Astrocyte (in vitro differentiated cells and primary cell): ENCODE measurements at regions not wholly inside any gene's neighbourhood (a gene's known extent, or its start where the extent isn't known, plus 50 kb on each side); places are given as distances from the start of the nearest gene placed in this dataset.
A peak's percentile ranks its signal among the peaks of the same experiment; 100 is the strongest.

Experiments used
- DNase-seq: peaks from one replicate; pipeline ENCODE4 v3.0.0-alpha.2; 2010; ENCODE audit warnings: low read depth
- FAIRE-seq: peaks from 2 replicates; lab custom pipeline; 2011; peaks lifted over from hg19 to GRCh38; lab: Jason Lieb, UNC
- H2AFZ ChIP-seq: 2 replicates; pipeline ENCODE4 v1.6.0; 2012; ENCODE audit warnings: low read depth, low read length, inconsistent platforms
- H3K27ac ChIP-seq: 2 replicates; pipeline ENCODE4 v1.5.1; 2011; ENCODE audit warnings: low read depth, low read length, inconsistent platforms
- H3K27me3 ChIP-seq: 2 replicates; pipeline ENCODE4 v1.6.0; 2011; ENCODE audit warnings: low read length, inconsistent platforms; ENCODE audit not compliant: insufficient read depth
- H3K36me3 ChIP-seq: 2 replicates; pipeline ENCODE4 v1.5.1; 2011; ENCODE audit warnings: low read length, inconsistent platforms; ENCODE audit not compliant: insufficient read depth
- H3K4me1 ChIP-seq: 2 replicates; pipeline ENCODE4 v1.5.1; 2011; ENCODE audit warnings: low read length, inconsistent platforms; ENCODE audit not compliant: insufficient read depth
- H3K4me2 ChIP-seq: 2 replicates; pipeline ENCODE4 v1.6.0; 2012; ENCODE audit warnings: low read length, inconsistent platforms
- H3K4me3 ChIP-seq: 2 replicates; pipeline ENCODE4 v1.5.1; 2011; ENCODE audit warnings: low read depth, mild to moderate bottlenecking, low read length, inconsistent platforms; ENCODE audit not compliant: insufficient read depth
- H3K79me2 ChIP-seq: 2 replicates; pipeline ENCODE4 v1.6.0; 2012; ENCODE audit warnings: mild to moderate bottlenecking, low read length, inconsistent platforms; ENCODE audit not compliant: insufficient read depth
- H3K9ac ChIP-seq: 2 replicates; pipeline ENCODE4 v1.6.0; 2012; ENCODE audit warnings: mild to moderate bottlenecking, low read length, inconsistent platforms
- H3K9me3 ChIP-seq: 2 replicates; pipeline ENCODE4 v1.5.1; 2012; ENCODE audit warnings: low read depth, mild to moderate bottlenecking, low read length, inconsistent platforms; ENCODE audit not compliant: insufficient read depth
- H4K20me1 ChIP-seq: 2 replicates; pipeline ENCODE4 v1.6.0; 2012; ENCODE audit warnings: low read length, inconsistent platforms; ENCODE audit not compliant: insufficient read depth
- H3K27ac Mint-ChIP-seq: one replicate; pipeline ENCODE4 v1.8.0; 2021; ENCODE audit warnings: mild to moderate bottlenecking, mixed read lengths; ENCODE audit not compliant: unreplicated experiment
- H3K27me3 Mint-ChIP-seq: one replicate; pipeline ENCODE4 v1.8.0; 2021; ENCODE audit warnings: low read depth, mixed read lengths; ENCODE audit not compliant: unreplicated experiment
- H3K36me3 Mint-ChIP-seq: one replicate; pipeline ENCODE4 v1.8.0; 2021; ENCODE audit warnings: low read depth, mixed read lengths; ENCODE audit not compliant: unreplicated experiment
- H3K4me1 Mint-ChIP-seq: one replicate; pipeline ENCODE4 v1.8.0; 2021; ENCODE audit warnings: low read depth, mixed read lengths; ENCODE audit not compliant: unreplicated experiment
- H3K4me3 Mint-ChIP-seq: one replicate; pipeline ENCODE4 v1.8.0; 2021; ENCODE audit warnings: mild to moderate bottlenecking, moderate library complexity, mixed read lengths; ENCODE audit not compliant: unreplicated experiment
- H3K9me3 Mint-ChIP-seq: one replicate; pipeline ENCODE4 v1.8.0; 2021; ENCODE audit warnings: mild to moderate bottlenecking, mixed read lengths; ENCODE audit not compliant: unreplicated experiment
- CTCF ChIP-seq: IDR thresholded peaks from 2 replicates; pipeline ENCODE4 v1.5.1; 2011; ENCODE audit warnings: low read depth, mild to moderate bottlenecking, inconsistent platforms, low read length, moderate library complexity; ENCODE audit not compliant: insufficient read depth
- EZH2 ChIP-seq: IDR thresholded peaks from 2 replicates; pipeline ENCODE4 v1.6.1; 2012; ENCODE audit warnings: mild to moderate bottlenecking, low read length, inconsistent platforms; ENCODE audit not compliant: insufficient read depth

DNA sequence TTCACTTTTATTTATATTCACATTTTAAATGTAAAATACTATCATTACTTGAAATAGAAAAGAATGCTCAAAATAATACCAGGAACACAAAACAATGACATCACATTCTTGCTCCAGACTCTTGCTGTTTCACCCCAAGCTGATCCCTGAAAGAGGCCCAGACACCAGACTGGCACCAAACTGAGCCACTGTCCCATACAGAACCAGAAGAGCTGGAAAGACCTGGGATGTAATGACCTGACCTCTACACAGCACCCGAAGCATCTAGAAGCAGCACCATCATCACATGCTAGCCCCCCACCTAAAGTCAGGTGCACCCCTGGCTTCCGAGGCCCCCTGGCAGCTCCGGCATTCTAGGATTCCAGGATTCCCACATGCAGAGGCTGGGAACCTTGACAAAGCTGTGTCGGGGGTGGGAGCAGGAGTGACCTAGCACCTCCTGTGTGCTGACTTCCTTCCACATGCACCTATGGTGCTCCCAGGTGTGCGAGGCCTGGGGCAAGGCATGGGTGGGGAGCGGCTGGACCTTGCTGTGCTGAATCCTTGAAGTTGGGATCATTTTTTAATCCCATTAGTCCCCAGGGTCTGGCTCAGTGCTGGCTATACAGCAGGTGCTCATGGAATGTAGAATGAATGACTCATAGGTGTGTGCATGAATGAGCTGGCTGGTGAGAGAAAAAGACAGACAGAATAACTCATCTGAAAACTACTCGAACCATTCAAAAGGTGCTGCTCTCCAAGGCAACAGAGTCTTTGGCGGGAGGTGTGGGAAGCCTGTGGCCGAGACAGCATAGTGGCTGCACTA lies 144.7 kb upstream of the IQSEC1 start:
- Histone ChIP-seq H3K9ac (no peak overlapping the region), H4K20me1 (no peaks in the 10 kb centered on the region), H3K9me3 (no peaks in the 10 kb centered on the region), H3K36me3 (no peaks in the 10 kb centered on the region), H3K4me2 (peak overlapping the region; percentile 32), H2AFZ (no peak overlapping the region), H3K27ac (peak overlapping the region; percentile 50), H3K4me1 (peaks cover 29% of the 10 kb centered on the region), H3K79me2 (no peaks in the 10 kb centered on the region), H3K4me3 (peak overlapping the region; percentile 1), H3K27me3 (no peaks in the 10 kb centered on the region)
- H3K27me3 Mint-ChIP-seq, result no peaks in the 10 kb centered on the region
- peak overlapping the region; percentile 95 for H3K27ac Mint-ChIP-seq
- DNase-seq, result peak; percentile 81
- peaks cover 26% of the 10 kb centered on the region for H3K4me1 Mint-ChIP-seq
- FAIRE-seq, result peak; percentile 60
- H3K36me3 Mint-ChIP-seq, result no peaks in the 10 kb centered on the region
- TF ChIP-seq CTCF (no peak), EZH2 (no peak)
- no peaks in the 10 kb centered on the region for H3K9me3 Mint-ChIP-seq
- peak overlapping the region; percentile 50 for H3K4me3 Mint-ChIP-seq

- Histone ChIP-seq H3K27me3 (no peaks in the 10 kb centered on the region), H3K4me2 (no peak overlapping the region), H3K4me1 (peaks cover 29% of the 10 kb centered on the region), H3K36me3 (no peaks in the 10 kb centered on the region), H3K9ac (no peak overlapping the region), H4K20me1 (no peaks in the 10 kb centered on the region), H3K4me3 (no peak overlapping the region), H2AFZ (no peak overlapping the region), H3K9me3 (no peaks in the 10 kb centered on the region), H3K79me2 (no peaks in the 10 kb centered on the region), H3K27ac (no peak overlapping the region)
- H3K27me3 Mint-ChIP-seq, result no peaks in the 10 kb centered on the region
- FAIRE-seq (no peak), DNase-seq (no peak)
- peak overlapping the region; percentile 40 for H3K4me3 Mint-ChIP-seq
- H3K36me3 Mint-ChIP-seq, result no peaks in the 10 kb centered on the region
- H3K9me3 Mint-ChIP-seq, result no peaks in the 10 kb centered on the region
- H3K27ac Mint-ChIP-seq, result peak overlapping the region; percentile 95
- TF ChIP-seq EZH2 (no peak), CTCF (no peak)
- H3K4me1 Mint-ChIP-seq, result peaks cover 26% of the 10 kb centered on the region
Observed at GRCh38 chr3:13217253-13217652, 144.0 kb upstream of the IQSEC1 start.
